IMR-90 (cell line): ENCODE measurements at regions not wholly inside any gene's neighbourhood (a gene's known extent, or its start where the extent isn't known, plus 50 kb on each side); places are given as distances from the start of the nearest gene placed in this dataset.

Source experiments
- ATAC-seq: fragments of 200-7000 bp; cut with Tn5 transposase; 2 replicates; pipeline ENCODE4 v1.9.1; 2020; ENCODE audit warnings: low read depth, mild to moderate bottlenecking, moderate library complexity
- BruUV-seq: library from RNA; stranded (reverse); fragments of 400-500 nt; replicated peaks from 2 replicates; lab custom pipeline; 2021; lab: Mats Ljungman, UMichigan
- CTCF ChIA-PET: fragments of 300-600 bp; formaldehyde crosslinking; extraction: SDS; loops from one replicate; lab custom pipeline; 2021; ENCODE audit warnings: antibody characterized with exemption; lab: Yijun Ruan, JAX
- POLR2A ChIA-PET: fragments of 300-600 bp; sonication (Branson Sonifier 250); formaldehyde crosslinking; loops from one replicate; lab custom pipeline; 2022; ENCODE audit warnings: antibody characterized with exemption; ENCODE audit not compliant: unreplicated experiment; lab: Charles Lee
- DNase-seq: peaks from one replicate; pipeline ENCODE4 v3.0.0; 2013
- H2AFZ ChIP-seq: replicated peaks from 2 replicates; pipeline ENCODE3; 2013; ENCODE audit warnings: low read length, mild to moderate bottlenecking; ENCODE audit not compliant: poor library complexity
- H2AK5ac ChIP-seq: 2 replicates; pipeline ENCODE4 v1.6.1; 2013; ENCODE audit warnings: low read depth, low read length, inconsistent platforms
- H2AK9ac ChIP-seq: replicated peaks from 2 replicates; pipeline ENCODE3; 2013; ENCODE audit warnings: mild to moderate bottlenecking, low read depth, low read length, moderate library complexity; ENCODE audit not compliant: poor library complexity
- H2BK120ac ChIP-seq: 2 replicates; pipeline ENCODE4 v1.6.1; 2013; ENCODE audit warnings: low read depth, low read length, inconsistent platforms
- H2BK15ac ChIP-seq: 3 replicates; pipeline ENCODE4 v1.6.1; 2013; ENCODE audit warnings: low read depth, low read length, inconsistent platforms
- H2BK20ac ChIP-seq: 2 replicates; pipeline ENCODE4 v1.6.1; 2013; ENCODE audit warnings: low read depth, mild to moderate bottlenecking, inconsistent platforms, low read length, moderate library complexity
- H2BK5ac ChIP-seq: 2 replicates; pipeline ENCODE4 v1.6.1; 2013; ENCODE audit warnings: mild to moderate bottlenecking, low read depth, low read length, inconsistent platforms; ENCODE audit not compliant: poor library complexity, severe bottlenecking
- H3K14ac ChIP-seq: replicated peaks from 2 replicates; pipeline ENCODE4 v1.6.1; 2013; ENCODE audit warnings: low read depth, low read length, inconsistent platforms
- H3K18ac ChIP-seq: 2 replicates; pipeline ENCODE4 v1.6.1; 2013; ENCODE audit warnings: low read depth, low read length, control low read depth
- H3K23ac ChIP-seq: 2 replicates; pipeline ENCODE4 v1.6.1; 2013; ENCODE audit warnings: low read depth, low read length, inconsistent platforms
- H3K27ac ChIP-seq: 2 replicates; pipeline ENCODE4 v1.5.1; 2013; ENCODE audit warnings: mild to moderate bottlenecking, control low read depth, low read length; ENCODE audit not compliant: insufficient read depth
- H3K27me3 ChIP-seq: 2 replicates; pipeline ENCODE4 v1.6.1; 2013; ENCODE audit warnings: low read length; ENCODE audit not compliant: control insufficient read depth, insufficient read depth
- H3K36me3 ChIP-seq: 2 replicates; pipeline ENCODE4 v1.6.1; 2013; ENCODE audit warnings: low read length, mixed read lengths; ENCODE audit not compliant: control insufficient read depth, insufficient read depth
- H3K4ac ChIP-seq: 2 replicates; pipeline ENCODE4 v1.6.1; 2013; ENCODE audit warnings: low read depth, low read length, inconsistent platforms
- H3K4me1 ChIP-seq: 2 replicates; pipeline ENCODE4 v1.6.1; 2013; ENCODE audit warnings: low read length, mixed read lengths; ENCODE audit not compliant: control insufficient read depth, insufficient read depth
- H3K4me2 ChIP-seq: 2 replicates; pipeline ENCODE4 v1.6.1; 2013; ENCODE audit warnings: low read depth, mild to moderate bottlenecking, control low read depth, low read length, moderate library complexity
- H3K4me3 ChIP-seq: 2 replicates; pipeline ENCODE4 v1.5.1; 2013; ENCODE audit warnings: low read depth, mild to moderate bottlenecking, control low read depth, low read length, moderate library complexity; ENCODE audit not compliant: insufficient read depth
- H3K56ac ChIP-seq: 2 replicates; pipeline ENCODE4 v1.6.1; 2013; ENCODE audit warnings: low read length, inconsistent platforms; ENCODE audit not compliant: insufficient read depth; ENCODE audit errors: extremely low read depth
- H3K79me1 ChIP-seq, 2 experiments: 2 replicates each; pipeline ENCODE4 v1.6.1; 2013; ENCODE audit warnings: low read length in 2 of 2, inconsistent platforms in 1 of 2, low read depth in 1 of 2
- H3K9ac ChIP-seq: 2 replicates; pipeline ENCODE4 v1.6.1; 2013; ENCODE audit warnings: low read depth, low read length, control low read depth
- H3K9me1 ChIP-seq: 2 replicates; pipeline ENCODE4 v1.6.1; 2013; ENCODE audit warnings: low read length, inconsistent platforms; ENCODE audit not compliant: insufficient read depth
- H3K9me3 ChIP-seq: 2 replicates; pipeline ENCODE4 v1.6.1; 2013; ENCODE audit warnings: low read length; ENCODE audit not compliant: control insufficient read depth, insufficient read depth
- H4K20me1 ChIP-seq: 2 replicates; pipeline ENCODE4 v1.6.1; 2013; ENCODE audit warnings: low read length, inconsistent platforms; ENCODE audit not compliant: insufficient read depth
- H4K5ac ChIP-seq: 2 replicates; pipeline ENCODE4 v1.6.1; 2013; ENCODE audit warnings: mild to moderate bottlenecking, low read depth, low read length, control low read depth
- H4K8ac ChIP-seq, 2 experiments: 2 replicates each; pipeline ENCODE4 v1.6.1; 2013; ENCODE audit warnings: low read depth in 2 of 2, low read length in 2 of 2, control low read depth in 1 of 2, inconsistent platforms in 1 of 2
- H4K91ac ChIP-seq: 2 replicates; pipeline ENCODE4 v1.6.1; 2013; ENCODE audit warnings: low read depth, low read length, inconsistent platforms; ENCODE audit not compliant: insufficient read depth
- BHLHE40 ChIP-seq: fragments of 150-350 bp; IDR thresholded peaks from 2 replicates; pipeline ENCODE4 v1.6.1; 2016; ENCODE audit warnings: mild to moderate bottlenecking, low read depth, low read length
- FOS ChIP-seq: fragments of 150-350 bp; IDR thresholded peaks from 2 replicates; pipeline ENCODE4 v1.6.1; 2016; ENCODE audit warnings: low read depth, low read length
- MAFK ChIP-seq: IDR thresholded peaks from 2 replicates; pipeline ENCODE4 v1.6.1; 2012; ENCODE audit warnings: low read depth, low read length, improper control_type of control experiment
- MXI1 ChIP-seq: IDR thresholded peaks from 2 replicates; pipeline ENCODE4 v1.6.1; 2012; ENCODE audit warnings: low read depth, mild to moderate bottlenecking, low read length, moderate library complexity, borderline replicate concordance
- NFE2L2 ChIP-seq: fragments of 150-350 bp; IDR thresholded peaks from 2 replicates; pipeline ENCODE4 v1.6.1; 2016; ENCODE audit warnings: low read depth, mild to moderate bottlenecking, low read length
- POLR2A ChIP-seq: IDR thresholded peaks from 2 replicates; pipeline ENCODE4 v1.6.1; 2012; ENCODE audit warnings: mild to moderate bottlenecking, low read depth, low read length
- WGBS, 2 experiments: methylation state at CpG; one replicate each; pipeline versions ENCODE4 v1.1.5 to v1.1.7; 2013; ENCODE audit warnings: missing lambda C conversion rate in 2 of 2; ENCODE audit not compliant: insufficient read length in 1 of 2; ENCODE audit errors: extremely low coverage in 2 of 2; 5-methylcytosine and 5-hydroxymethylcytosine counted together
- dilution Hi-C: fragments of 300-500 bp; cut with HindIII; formaldehyde crosslinking; loops from one replicate; pipeline ENCODE4 v1.14.3; 2018; ENCODE audit warnings: low sequenced_read_pairs; ENCODE audit not compliant: unreplicated experiment
- in situ Hi-C: fragments of 300-500 bp; cut with MboI; formaldehyde crosslinking; loops from 3 replicates; pipeline ENCODE4 v1.14.3; 2019; ENCODE audit warnings: low sequenced_read_pairs, inconsistent platforms, mixed read lengths
- intact Hi-C: fragments of 100-400 bp; cut with micrococcal nuclease; formaldehyde crosslinking; loops from 2 replicates; pipeline ENCODE4 v1.10.0; 2022
- TF ChIP-seq, protein P1 (sequence below): fragments of 150-350 bp; IDR thresholded peaks from 2 replicates; pipeline ENCODE4 v1.6.1; 2017; ENCODE audit warnings: mild to moderate bottlenecking, antibody characterized with exemption, low read length, low read depth
- TF ChIP-seq, protein P2 (sequence below): fragments of 150-350 bp; IDR thresholded peaks from 2 replicates; pipeline ENCODE4 v1.6.1; 2016; ENCODE audit warnings: low read depth, mild to moderate bottlenecking, low read length, moderate library complexity, borderline replicate concordance

DNA sequence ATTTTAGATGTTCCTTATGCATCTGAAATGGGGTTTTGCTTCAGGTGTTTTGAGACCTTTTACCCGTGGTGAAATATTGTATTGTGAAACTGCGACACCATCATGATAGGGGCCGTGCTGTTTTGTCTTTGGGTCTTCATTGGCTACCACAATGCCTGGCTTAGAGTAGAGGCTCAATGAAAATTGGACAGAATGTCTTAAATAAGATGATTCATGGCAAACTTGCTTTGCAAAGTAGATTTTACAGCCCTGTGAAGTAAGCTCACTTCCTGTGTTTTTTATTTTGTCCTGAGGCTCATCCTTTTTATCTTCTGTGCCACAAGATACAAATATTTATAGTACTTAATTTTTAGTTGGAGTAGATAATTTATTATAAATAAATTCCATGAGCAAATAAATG, 111.3 kb upstream of the FRMD6 start:
- Histone ChIP-seq H3K56ac (peak overlapping the region; percentile 70; the same call in 1 of the 2 replicates), H3K18ac (peak overlapping the region; percentile 91; the same call in 1 of the 2 replicates), H4K8ac (peak overlapping the region; percentile 2 to 84; a peak in 3 of 4 replicates), H3K79me1 (peaks cover 0 to 8% of the 10 kb centered on the region in 2 experiments; a peak in 1 of 4 replicates), H2AFZ (no peak overlapping the region), H4K91ac (peak overlapping the region; percentile 83; the same call in 1 of the 2 replicates), H3K14ac (peak overlapping the region; percentile 76; the same call in 1 of the 2 replicates), H3K27ac (no peak overlapping the region; the same call in 1 of the 2 replicates), H4K20me1 (no peaks in the 10 kb centered on the region), H4K5ac (peak overlapping the region; percentile 39; the same call in 1 of the 2 replicates), H3K36me3 (no peaks in the 10 kb centered on the region), H3K4me1 (peaks cover 8% of the 10 kb centered on the region), H3K9me1 (peaks cover 2% of the 10 kb centered on the region; the same call in 1 of the 2 replicates), H3K4me2 (no peak overlapping the region), H2BK120ac (peak overlapping the region; percentile 93), H3K23ac (peak overlapping the region; percentile 53; the same call in 1 of the 2 replicates), H2BK15ac (peak overlapping the region; percentile 76; the same call in 2 of the 3 replicates), H3K27me3 (no peaks in the 10 kb centered on the region), H2BK20ac (peak overlapping the region; percentile 92; the same call in 1 of the 2 replicates), H2BK5ac (peak overlapping the region; percentile 93), H3K4ac (peak overlapping the region; percentile 92), H3K9ac (no peak overlapping the region), H2AK9ac (peak overlapping the region; percentile 83), H2AK5ac (peak overlapping the region; percentile 93), H3K4me3 (no peak overlapping the region), H3K9me3 (no peaks in the 10 kb centered on the region)
- TF ChIP-seq MAFK (no peak), FOS (no peak), BHLHE40 (no peak), MXI1 (no peak), POLR2A (no peak), NFE2L2 (no peak)
- TF ChIP-seq, protein P1, sequence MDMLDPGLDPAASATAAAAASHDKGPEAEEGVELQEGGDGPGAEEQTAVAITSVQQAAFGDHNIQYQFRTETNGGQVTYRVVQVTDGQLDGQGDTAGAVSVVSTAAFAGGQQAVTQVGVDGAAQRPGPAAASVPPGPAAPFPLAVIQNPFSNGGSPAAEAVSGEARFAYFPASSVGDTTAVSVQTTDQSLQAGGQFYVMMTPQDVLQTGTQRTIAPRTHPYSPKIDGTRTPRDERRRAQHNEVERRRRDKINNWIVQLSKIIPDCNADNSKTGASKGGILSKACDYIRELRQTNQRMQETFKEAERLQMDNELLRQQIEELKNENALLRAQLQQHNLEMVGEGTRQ = no peak
- TF ChIP-seq, protein P2, sequence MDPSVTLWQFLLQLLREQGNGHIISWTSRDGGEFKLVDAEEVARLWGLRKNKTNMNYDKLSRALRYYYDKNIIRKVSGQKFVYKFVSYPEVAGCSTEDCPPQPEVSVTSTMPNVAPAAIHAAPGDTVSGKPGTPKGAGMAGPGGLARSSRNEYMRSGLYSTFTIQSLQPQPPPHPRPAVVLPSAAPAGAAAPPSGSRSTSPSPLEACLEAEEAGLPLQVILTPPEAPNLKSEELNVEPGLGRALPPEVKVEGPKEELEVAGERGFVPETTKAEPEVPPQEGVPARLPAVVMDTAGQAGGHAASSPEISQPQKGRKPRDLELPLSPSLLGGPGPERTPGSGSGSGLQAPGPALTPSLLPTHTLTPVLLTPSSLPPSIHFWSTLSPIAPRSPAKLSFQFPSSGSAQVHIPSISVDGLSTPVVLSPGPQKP = no peak
- POLR2A ChIA-PET = no interaction called here
- DNase-seq = peak; percentile 41
- WGBS, 2 experiments = no CpG with 5 or more reads among the region's 3 CpGs
- intact Hi-C loops = no loop called here
- CTCF ChIA-PET = no interaction called here
- in situ Hi-C loops = no loop called here
- no peak for ATAC-seq
- dilution Hi-C loops = no loop called here
- BruUV-seq = no TSS peak
